Ovary (tissue), 7 donors: ENCODE measurements at regions not wholly inside any gene's neighbourhood (a gene's known extent, or its start where the extent isn't known, plus 50 kb on each side); places are given as distances from the start of the nearest gene placed in this dataset.

Source experiments
- DNase-seq, 5 donors: peaks; one replicate each; pipeline ENCODE4 v3.0.0-alpha.2; 2019 to 2020
- H3K27ac ChIP-seq, 2 donors: fragments of 200-600 bp; one replicate each; pipeline versions ENCODE4 v1.5.1 to v1.8.0; 2019 to 2022
- H3K27me3 ChIP-seq: fragments of 200-600 bp; one replicate; pipeline ENCODE4 v1.8.0; 2022
- H3K36me3 ChIP-seq: fragments of 200-600 bp; sonication (generic); one replicate; pipeline ENCODE4 v1.5.1; 2019
- H3K4me1 ChIP-seq: one replicate; pipeline ENCODE4 v1.8.1; 2013; ENCODE audit warnings: mild to moderate bottlenecking, moderate library complexity; ENCODE audit not compliant: insufficient read depth
- H3K4me3 ChIP-seq: fragments of 200-600 bp; sonication (generic); one replicate; pipeline ENCODE4 v1.5.1; 2017
- H3K9me3 ChIP-seq, 2 donors: fragments of 200-600 bp in 1 of 2; sonication (generic) in 1 of 2; one replicate each; pipeline versions ENCODE4 v1.5.1 to v1.8.1; 2013 to 2019; ENCODE audit warnings: mild to moderate bottlenecking in 1 of 2, moderate library complexity in 1 of 2
- CTCF ChIP-seq, 3 donors: fragments of 450-650 bp in 2 of 3; fragments of 200-600 bp in 1 of 3; IDR thresholded peaks; one replicate each; pipeline versions ENCODE4 v1.5.1 to v1.8.0; 2016 to 2022; ENCODE audit warnings: antibody characterized with exemption in 3 of 3, mild to moderate bottlenecking in 1 of 3
- EP300 ChIP-seq: sonication (generic); formaldehyde crosslinking; IDR thresholded peaks from one replicate; pipeline ENCODE4 v1.6.1; 2017; ENCODE audit warnings: antibody characterized with exemption
- POLR2A ChIP-seq: fragments of 450-650 bp; IDR thresholded peaks from one replicate; pipeline ENCODE4 v1.6.1; 2017; ENCODE audit warnings: antibody characterized with exemption, mild to moderate bottlenecking, moderate library complexity
- WGBS, 3 donors: extraction: QIAGEN DNeasy Blood & Tissue Kit in 1 of 3; methylation state at CpG; one replicate each; pipeline versions ENCODE4 v1.1.5 to v1.1.7; 2013 to 2017; 5-methylcytosine and 5-hydroxymethylcytosine counted together
- intact Hi-C, 4 donors: fragments of 100-400 bp; cut with DNase I; formaldehyde crosslinking; loops; one replicate each; pipeline versions ENCODE4 v1.11.0 to v1.15.1; 2022 to 2023
- donor health status: DM: no; HTN: no; CAD: no; lungs with moderate emphysema.
- donor health status: DM: no; HTN: no; CAD: no.
- donor health status: Bipolar disorder and iron deficiency.
- donor health status: DM: no; HTN: no; CAD: no.
- donor health status: DM: yes; HTN: yes; CAD: no.

GRCh38 chr10:52706332-52707070 lies 66.1 kb downstream of the MBL2 start:
- no peak for DNase-seq
- no peaks in the 10 kb centered on the region for H3K4me1 ChIP-seq
- WGBS, 3 donors = 80 to 83% (median 81%) methylated on average over 4 of the region's 4 CpGs
- no peak overlapping the region for H3K27ac ChIP-seq
- intact Hi-C loops = no loop called here
- TF ChIP-seq EP300 = no peak
- TF ChIP-seq CTCF (IDR thresholded peaks at IDR 0.05) = no peak
- no peak for TF ChIP-seq POLR2A
- no peaks in the 10 kb centered on the region for H3K9me3 ChIP-seq
- no peaks in the 10 kb centered on the region for H3K27me3 ChIP-seq
- H3K36me3 ChIP-seq = no peaks in the 10 kb centered on the region
- no peak overlapping the region for H3K4me3 ChIP-seq
